ENCODE measurements at regions not wholly inside any gene's neighbourhood (a gene's known extent, or its start where the extent isn't known, plus 50 kb on each side); places are given as distances from the start of the nearest gene placed in this dataset.

DNA sequence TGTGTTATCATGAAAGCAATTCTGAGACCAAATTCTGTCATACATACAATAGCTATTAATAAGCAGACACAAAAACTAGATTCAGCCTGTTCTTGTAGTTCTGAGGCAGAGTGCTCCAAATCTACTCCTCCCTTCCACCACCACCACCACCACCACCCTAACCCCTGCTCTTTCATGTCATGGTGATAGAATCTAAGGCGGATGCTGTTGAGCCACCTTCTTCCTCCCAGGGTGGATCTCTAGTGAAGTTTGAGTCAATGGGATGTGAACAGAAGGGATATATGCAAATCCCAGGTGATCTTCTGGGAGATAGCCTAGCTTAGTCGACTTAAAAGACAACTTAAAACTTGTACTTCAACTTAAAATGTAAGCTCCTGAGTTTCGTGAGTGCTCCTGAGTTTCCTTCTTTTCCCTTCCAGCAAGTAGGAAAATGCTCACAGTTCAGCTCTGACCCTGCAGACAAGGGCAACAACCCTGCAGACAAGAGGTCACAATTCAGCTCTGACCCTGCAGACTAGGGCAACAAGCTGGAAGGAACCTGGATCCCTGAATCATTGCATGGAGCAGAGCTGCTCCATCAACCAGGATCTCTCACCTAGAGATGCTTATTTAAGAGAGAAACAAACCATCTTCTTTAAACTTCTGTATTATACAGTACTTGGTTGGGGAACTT is 204.1 kb downstream of the TTC8 start:
- Mint-ChIP-seq H3K27me3 (peaks cover 56% of the 10 kb centered on the region), H3K4me1 (ENCODE audit: low read depth) (no peaks in the 10 kb centered on the region), H3K27ac (no peak overlapping the region), H3K4me3 (ENCODE audit: low read depth) (peak overlapping the region; percentile 27), H3K36me3 (ENCODE audit: insufficient read depth) (no peaks in the 10 kb centered on the region), H3K9me3 (ENCODE audit: low read depth) (no peaks in the 10 kb centered on the region)
- TF ChIP-seq, protein P1, sequence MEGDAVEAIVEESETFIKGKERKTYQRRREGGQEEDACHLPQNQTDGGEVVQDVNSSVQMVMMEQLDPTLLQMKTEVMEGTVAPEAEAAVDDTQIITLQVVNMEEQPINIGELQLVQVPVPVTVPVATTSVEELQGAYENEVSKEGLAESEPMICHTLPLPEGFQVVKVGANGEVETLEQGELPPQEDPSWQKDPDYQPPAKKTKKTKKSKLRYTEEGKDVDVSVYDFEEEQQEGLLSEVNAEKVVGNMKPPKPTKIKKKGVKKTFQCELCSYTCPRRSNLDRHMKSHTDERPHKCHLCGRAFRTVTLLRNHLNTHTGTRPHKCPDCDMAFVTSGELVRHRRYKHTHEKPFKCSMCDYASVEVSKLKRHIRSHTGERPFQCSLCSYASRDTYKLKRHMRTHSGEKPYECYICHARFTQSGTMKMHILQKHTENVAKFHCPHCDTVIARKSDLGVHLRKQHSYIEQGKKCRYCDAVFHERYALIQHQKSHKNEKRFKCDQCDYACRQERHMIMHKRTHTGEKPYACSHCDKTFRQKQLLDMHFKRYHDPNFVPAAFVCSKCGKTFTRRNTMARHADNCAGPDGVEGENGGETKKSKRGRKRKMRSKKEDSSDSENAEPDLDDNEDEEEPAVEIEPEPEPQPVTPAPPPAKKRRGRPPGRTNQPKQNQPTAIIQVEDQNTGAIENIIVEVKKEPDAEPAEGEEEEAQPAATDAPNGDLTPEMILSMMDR (IDR thresholded peaks at IDR 0.05; ENCODE audit: unreplicated experiment) = no peak
- no peak for DNase-seq (ENCODE audit: low spot score, unreplicated experiment)

DNA sequence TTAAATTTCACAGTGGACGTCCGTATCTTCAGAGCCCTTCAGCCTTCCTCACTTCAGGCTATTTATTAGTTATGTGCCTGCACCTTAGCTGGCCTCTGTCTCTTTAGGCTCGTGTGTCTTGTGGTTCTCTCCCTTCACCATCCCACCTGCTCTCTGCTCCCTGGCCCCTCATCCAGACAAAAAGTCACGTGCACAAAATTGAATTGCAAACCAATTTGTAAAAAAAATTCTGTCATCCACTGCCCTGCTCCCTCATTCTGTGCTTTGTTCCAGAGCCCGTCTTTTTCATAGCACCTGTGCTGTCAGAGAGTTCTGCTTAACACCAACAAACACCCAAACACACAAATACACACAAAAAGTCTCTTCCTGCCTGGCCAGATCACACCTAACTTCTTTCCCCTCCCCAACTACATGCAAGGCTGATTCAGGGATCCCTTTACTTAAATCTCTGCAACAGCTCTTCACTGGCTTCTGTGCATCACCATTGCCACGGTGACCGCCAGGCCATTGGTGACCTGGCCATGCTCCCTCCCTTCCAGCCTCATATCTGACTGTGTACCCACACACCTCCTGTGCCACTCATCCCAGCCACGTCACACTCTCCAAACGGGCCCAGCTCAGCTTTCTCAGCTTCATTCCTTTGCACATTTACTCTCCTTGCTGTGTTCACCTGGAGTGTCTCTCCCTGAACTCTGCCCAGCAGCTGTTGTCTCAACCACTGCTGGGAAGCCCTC is 205.7 kb downstream of the TTC8 start:
- Mint-ChIP-seq H3K27ac (no peak overlapping the region), H3K27me3 (peaks cover 57% of the 10 kb centered on the region), H3K9me3 (ENCODE audit: low read depth) (no peaks in the 10 kb centered on the region), H3K4me1 (ENCODE audit: low read depth) (no peaks in the 10 kb centered on the region), H3K36me3 (ENCODE audit: insufficient read depth) (no peaks in the 10 kb centered on the region), H3K4me3 (ENCODE audit: low read depth) (no peak overlapping the region)
- TF ChIP-seq, protein P1 (IDR thresholded peaks at IDR 0.05; ENCODE audit: unreplicated experiment) = no peak
- no peak for DNase-seq (ENCODE audit: low spot score, unreplicated experiment)

DNA sequence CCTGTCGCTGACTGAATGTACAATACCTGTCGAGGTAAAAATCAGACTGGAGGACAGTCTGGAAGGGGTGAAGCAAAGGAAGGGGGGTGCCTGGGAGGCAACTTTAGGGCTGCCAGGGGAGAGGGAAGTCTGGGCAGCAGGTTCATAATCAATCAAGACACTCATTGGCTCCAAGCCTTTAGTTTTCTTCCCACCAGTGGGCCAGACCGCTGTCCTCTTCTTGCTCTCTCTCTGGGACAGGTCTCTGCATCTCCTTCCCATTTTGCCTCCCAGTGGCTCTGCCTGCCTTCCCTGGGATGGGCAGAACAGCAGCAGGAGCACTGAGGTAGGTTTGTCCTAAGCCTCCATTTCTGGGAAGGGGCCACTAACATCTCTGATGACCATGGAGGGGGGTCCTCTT is 206.5 kb downstream of the TTC8 start:
- Mint-ChIP-seq H3K4me1 (ENCODE audit: low read depth) (no peaks in the 10 kb centered on the region), H3K4me3 (ENCODE audit: low read depth) (no peak overlapping the region), H3K36me3 (ENCODE audit: insufficient read depth) (no peaks in the 10 kb centered on the region), H3K9me3 (ENCODE audit: low read depth) (no peaks in the 10 kb centered on the region), H3K27ac (no peak overlapping the region), H3K27me3 (peaks cover 57% of the 10 kb centered on the region)
- TF ChIP-seq, protein P1 (IDR thresholded peaks at IDR 0.05; ENCODE audit: unreplicated experiment) = no peak
- no peak for DNase-seq (ENCODE audit: low spot score, unreplicated experiment)

DNA sequence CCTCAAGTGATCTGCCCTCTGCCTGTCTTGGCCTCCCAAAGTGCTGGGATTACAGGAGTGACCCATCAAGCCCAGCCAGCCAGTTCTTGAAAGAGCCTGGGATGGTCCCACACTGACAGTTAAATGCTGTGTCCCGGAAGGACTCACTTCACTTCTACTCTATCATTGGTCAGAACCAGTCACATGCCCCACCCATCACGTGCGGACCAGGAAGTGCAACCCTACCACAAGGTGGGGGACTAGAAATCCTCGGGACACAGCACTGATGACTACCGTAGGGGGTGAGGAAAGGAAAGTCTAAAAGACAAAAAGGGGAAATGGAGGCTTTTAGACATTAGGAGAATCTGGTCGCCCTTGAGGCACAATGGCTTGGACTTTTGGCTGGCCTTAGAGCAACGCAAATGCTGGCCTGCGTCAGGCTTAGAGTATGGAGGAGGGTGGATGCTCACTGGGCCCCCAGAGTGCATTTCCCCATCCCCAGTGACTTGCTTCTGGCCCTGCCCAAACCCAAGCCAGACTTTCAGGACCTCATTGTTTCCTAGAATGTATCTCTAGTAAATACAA is 207.7 kb downstream of the TTC8 start:
- TF ChIP-seq, protein P1 (IDR thresholded peaks at IDR 0.05; ENCODE audit: unreplicated experiment) = no peak
- Mint-ChIP-seq H3K36me3 (ENCODE audit: insufficient read depth) (no peaks in the 10 kb centered on the region), H3K27ac (no peak overlapping the region), H3K4me3 (ENCODE audit: low read depth) (no peak overlapping the region), H3K4me1 (ENCODE audit: low read depth) (no peaks in the 10 kb centered on the region), H3K9me3 (ENCODE audit: low read depth) (no peaks in the 10 kb centered on the region), H3K27me3 (peaks cover 60% of the 10 kb centered on the region)
- DNase-seq (ENCODE audit: low spot score, unreplicated experiment) = no peak

DNA sequence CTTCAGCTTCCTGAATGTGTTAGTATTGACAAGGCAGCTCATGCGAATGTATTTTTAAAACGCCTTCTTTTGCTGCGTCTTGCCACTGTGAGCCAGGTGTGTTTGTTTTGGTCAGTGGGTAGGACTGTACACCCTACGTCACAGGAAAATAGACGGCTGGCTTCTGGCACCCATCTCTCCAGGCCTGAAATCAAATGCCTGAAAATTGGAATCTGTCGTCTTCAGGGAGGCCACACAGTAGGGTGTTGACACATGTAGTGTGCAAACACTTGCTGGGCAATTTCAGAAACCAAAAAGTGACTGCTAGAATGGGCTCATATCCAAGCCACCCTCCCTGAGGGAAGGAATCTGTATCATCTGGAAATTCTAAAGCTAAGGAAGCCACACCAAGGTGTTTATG is 209.3 kb downstream of the TTC8 start:
- Mint-ChIP-seq H3K4me3 (ENCODE audit: low read depth) (no peak overlapping the region), H3K4me1 (ENCODE audit: low read depth) (no peaks in the 10 kb centered on the region), H3K27me3 (peaks cover 51% of the 10 kb centered on the region), H3K36me3 (ENCODE audit: insufficient read depth) (no peaks in the 10 kb centered on the region), H3K9me3 (ENCODE audit: low read depth) (no peaks in the 10 kb centered on the region), H3K27ac (no peak overlapping the region)
- DNase-seq (ENCODE audit: low spot score, unreplicated experiment) = no peak
- TF ChIP-seq, protein P1 (IDR thresholded peaks at IDR 0.05; ENCODE audit: unreplicated experiment) = no peak
